HEK293T (cell line): ENCODE measurements at regions not wholly inside any gene's neighbourhood (a gene's known extent, or its start where the extent isn't known, plus 50 kb on each side); places are given as distances from the start of the nearest gene placed in this dataset.
A peak's percentile ranks its signal among the peaks of the same experiment; 100 is the strongest.

Experiments used
- CTCF ChIA-PET: fragments of 350-600 bp; formaldehyde crosslinking; extraction: SDS; loops from one replicate; lab custom pipeline; 2021; ENCODE audit warnings: antibody characterized with exemption, inconsistent platforms; lab: Yijun Ruan, JAX
- POLR2A ChIA-PET: fragments of 350-600 bp; formaldehyde crosslinking; extraction: SDS; loops from one replicate; lab custom pipeline; 2020; ENCODE audit warnings: antibody characterized with exemption, inconsistent platforms; lab: Yijun Ruan, JAX
- DNase-seq: peaks from one replicate; pipeline ENCODE4 v3.0.0; 2012; ENCODE audit warnings: mixed read lengths; ENCODE audit errors: extremely low spot score
- ARNT ChIP-seq: fragments of 450-650 bp; IDR thresholded peaks from 2 replicates; pipeline ENCODE4 v1.6.1; 2017; ENCODE audit warnings: mild to moderate bottlenecking
- BHLHE40 ChIP-seq: fragments of 450-650 bp; IDR thresholded peaks from 2 replicates; pipeline ENCODE4 v1.6.1; 2016; ENCODE audit warnings: mild to moderate bottlenecking, moderate library complexity, borderline replicate concordance
- CTBP1 ChIP-seq: fragments of 450-650 bp; IDR thresholded peaks from 2 replicates; pipeline ENCODE4 v1.6.1; 2016; ENCODE audit warnings: borderline replicate concordance
- ELF4 ChIP-seq: fragments of 450-650 bp; IDR thresholded peaks from 2 replicates; pipeline ENCODE4 v1.6.1; 2017; ENCODE audit warnings: antibody characterized with exemption
- FOXA1 ChIP-seq: fragments of 450-650 bp; IDR thresholded peaks from 2 replicates; pipeline ENCODE4 v1.6.1; 2016; ENCODE audit warnings: mild to moderate bottlenecking
- FOXK2 ChIP-seq: fragments of 450-650 bp; IDR thresholded peaks from 2 replicates; pipeline ENCODE4 v1.6.1; 2016; ENCODE audit warnings: mild to moderate bottlenecking
- FOXM1 ChIP-seq: fragments of 450-650 bp; IDR thresholded peaks from 2 replicates; pipeline ENCODE4 v1.6.1; 2017; ENCODE audit warnings: mild to moderate bottlenecking, borderline replicate concordance
- HDGF ChIP-seq: fragments of 450-650 bp; IDR thresholded peaks from 2 replicates; pipeline ENCODE4 v1.6.1; 2017; ENCODE audit warnings: antibody characterized with exemption, borderline replicate concordance
- L3MBTL2 ChIP-seq: fragments of 450-650 bp; conservative IDR thresholded peaks from 2 replicates; pipeline ENCODE4 v1.6.1; 2016; ENCODE audit warnings: mild to moderate bottlenecking
- LEF1 ChIP-seq: fragments of 450-650 bp; IDR thresholded peaks from 2 replicates; pipeline ENCODE4 v1.6.1; 2017; ENCODE audit warnings: mild to moderate bottlenecking, borderline replicate concordance
- NFRKB ChIP-seq: fragments of 450-650 bp; IDR thresholded peaks from 2 replicates; pipeline ENCODE4 v1.6.1; 2016; ENCODE audit warnings: mild to moderate bottlenecking, moderate library complexity
- PKNOX1 ChIP-seq: fragments of 450-650 bp; IDR thresholded peaks from 2 replicates; pipeline ENCODE4 v1.6.1; 2016
- SP1 ChIP-seq: fragments of 450-650 bp; IDR thresholded peaks from 2 replicates; pipeline ENCODE4 v1.6.1; 2017
- SUZ12 ChIP-seq: fragments of 450-650 bp; IDR thresholded peaks from 2 replicates; pipeline ENCODE4 v1.6.1; 2016; ENCODE audit warnings: mild to moderate bottlenecking
- TARDBP ChIP-seq: fragments of 450-650 bp; IDR thresholded peaks from 2 replicates; pipeline ENCODE4 v1.6.1; 2016
- ZNF384 ChIP-seq: fragments of 450-650 bp; IDR thresholded peaks from 2 replicates; pipeline ENCODE4 v1.6.1; 2016

DNA sequence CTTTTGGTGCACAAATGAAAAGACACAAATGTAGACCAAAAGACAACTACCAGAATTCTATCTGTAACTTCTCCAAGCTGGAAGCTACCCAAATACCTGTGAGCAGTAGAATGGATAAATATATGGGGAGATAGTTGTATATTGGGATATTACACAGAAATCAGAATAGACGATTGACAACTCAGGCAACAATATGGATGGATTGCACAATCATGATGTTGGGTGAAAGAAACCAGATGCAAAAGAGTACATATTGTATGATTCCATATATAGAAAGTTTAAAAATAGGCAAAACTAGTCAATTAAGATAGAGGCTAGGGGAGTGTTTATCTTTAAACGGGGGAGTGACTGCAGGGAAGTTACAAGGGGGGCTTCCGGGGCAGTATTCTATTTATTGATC is 77.5 kb upstream of the NKD1 start:
- no peak for TF ChIP-seq FOXM1
- no peak for TF ChIP-seq SP1
- no peak for TF ChIP-seq BHLHE40
- TF ChIP-seq CTBP1 = no peak
- TF ChIP-seq ARNT = no peak
- TF ChIP-seq HDGF = no peak
- no peak for TF ChIP-seq ZNF384
- no peak for TF ChIP-seq PKNOX1
- no peak for DNase-seq
- CTCF ChIA-PET = no interaction called here
- POLR2A ChIA-PET = no interaction called here

DNA sequence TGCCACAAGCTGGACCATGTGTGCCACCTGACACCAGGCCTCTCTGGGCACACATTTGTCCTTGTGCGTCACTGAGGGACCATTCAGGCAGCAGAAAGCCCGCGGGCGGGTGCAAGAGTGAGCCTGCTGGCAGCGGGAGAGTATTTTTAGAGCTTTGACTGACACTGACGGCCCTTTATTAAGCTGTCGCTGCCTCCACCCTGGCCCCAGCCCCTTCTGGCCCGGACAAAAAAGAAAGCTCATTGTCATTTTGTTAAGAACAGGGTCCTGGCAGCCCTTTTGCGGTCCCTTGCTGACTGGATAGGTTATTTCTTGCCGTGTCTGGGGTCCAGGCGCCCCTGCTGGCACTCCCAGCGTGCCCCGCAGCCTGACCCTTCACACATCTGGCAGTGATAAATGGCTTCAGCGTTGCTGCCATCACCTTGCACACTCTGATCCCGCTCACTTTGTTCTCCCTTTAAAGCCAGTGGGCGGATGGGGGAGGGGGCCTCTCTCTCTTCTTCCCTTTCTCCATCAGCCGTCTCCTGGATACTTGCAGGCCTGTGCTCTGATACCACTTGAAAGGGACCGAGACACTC is 78.4 kb upstream of the NKD1 start:
- DNase-seq = no peak
- ChIA-PET CTCF (interaction anchor here (0.5 kb wide), 1 partner anchor 198 kb away, joined by 3 read pairs; no protein-coding TSS in a partner anchor), POLR2A (no interaction called here)
- TF ChIP-seq FOXA1 (no peak), ZNF384 (no peak), NFRKB (no peak), ELF4 (no peak), SP1 (no peak), ARNT (no peak), L3MBTL2 (no peak), FOXM1 (no peak), CTBP1 (no peak), FOXK2 (no peak), HDGF (no peak), LEF1 (no peak), SUZ12 (no peak), PKNOX1 (no peak), BHLHE40 (no peak), TARDBP (no peak)

DNA sequence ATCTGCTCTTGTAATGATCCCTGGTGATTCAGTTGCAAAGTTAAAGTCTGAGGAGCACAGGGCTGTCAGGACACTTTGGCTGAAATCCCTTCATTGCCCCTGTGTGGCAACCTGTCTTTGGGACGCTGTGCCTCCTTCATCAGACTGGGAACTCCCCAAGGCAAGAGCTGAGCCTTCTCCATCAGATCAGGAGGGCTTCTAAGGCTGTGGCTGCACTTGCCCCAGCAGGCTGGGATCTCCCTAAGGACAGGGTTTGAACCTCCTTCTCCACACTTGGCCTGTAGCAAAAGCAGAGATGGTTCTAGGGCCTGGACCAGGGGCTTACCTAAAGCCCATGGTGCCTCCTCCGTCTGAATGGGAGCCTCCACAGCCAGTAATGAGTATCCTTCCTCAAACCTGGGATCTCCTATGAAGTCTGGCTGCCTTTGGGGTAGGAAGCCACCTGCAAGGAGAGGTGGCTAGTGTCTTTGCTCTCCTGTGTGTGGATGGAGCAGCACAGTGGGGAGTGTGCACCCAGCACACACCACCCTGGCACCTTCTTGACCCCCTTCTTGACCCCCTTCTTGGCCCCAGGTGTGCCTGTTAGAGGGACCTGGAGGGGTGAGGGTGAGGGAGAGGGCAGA is 79.0 kb upstream of the NKD1 start:
- ChIA-PET CTCF (no interaction called here), POLR2A (no interaction called here)
- TF ChIP-seq FOXM1 (no peak), PKNOX1 (no peak), FOXA1 (no peak), NFRKB (no peak), ZNF384 (no peak), LEF1 (no peak), ARNT (no peak), TARDBP (no peak), SP1 (no peak), HDGF (no peak), BHLHE40 (no peak), SUZ12 (no peak), CTBP1 (no peak), FOXK2 (no peak), ELF4 (no peak), L3MBTL2 (no peak)
- no peak for DNase-seq

- ChIA-PET POLR2A (no interaction called here), CTCF (no interaction called here)
- TF ChIP-seq TARDBP = no peak
- TF ChIP-seq FOXK2 = no peak
- no peak for TF ChIP-seq ELF4
- no peak for TF ChIP-seq FOXM1
- TF ChIP-seq ARNT = no peak
- TF ChIP-seq PKNOX1 = no peak
- no peak for TF ChIP-seq FOXA1
- TF ChIP-seq BHLHE40 = no peak
- no peak for TF ChIP-seq LEF1
- TF ChIP-seq L3MBTL2 = no peak
- no peak for TF ChIP-seq NFRKB
- TF ChIP-seq ZNF384 = no peak
- no peak for TF ChIP-seq SUZ12
- no peak for TF ChIP-seq CTBP1
- no peak for TF ChIP-seq SP1
- TF ChIP-seq HDGF = no peak
- DNase-seq = no peak
Observed at GRCh38 chr16:50468749-50469078, 79.5 kb upstream of the NKD1 start.

DNA sequence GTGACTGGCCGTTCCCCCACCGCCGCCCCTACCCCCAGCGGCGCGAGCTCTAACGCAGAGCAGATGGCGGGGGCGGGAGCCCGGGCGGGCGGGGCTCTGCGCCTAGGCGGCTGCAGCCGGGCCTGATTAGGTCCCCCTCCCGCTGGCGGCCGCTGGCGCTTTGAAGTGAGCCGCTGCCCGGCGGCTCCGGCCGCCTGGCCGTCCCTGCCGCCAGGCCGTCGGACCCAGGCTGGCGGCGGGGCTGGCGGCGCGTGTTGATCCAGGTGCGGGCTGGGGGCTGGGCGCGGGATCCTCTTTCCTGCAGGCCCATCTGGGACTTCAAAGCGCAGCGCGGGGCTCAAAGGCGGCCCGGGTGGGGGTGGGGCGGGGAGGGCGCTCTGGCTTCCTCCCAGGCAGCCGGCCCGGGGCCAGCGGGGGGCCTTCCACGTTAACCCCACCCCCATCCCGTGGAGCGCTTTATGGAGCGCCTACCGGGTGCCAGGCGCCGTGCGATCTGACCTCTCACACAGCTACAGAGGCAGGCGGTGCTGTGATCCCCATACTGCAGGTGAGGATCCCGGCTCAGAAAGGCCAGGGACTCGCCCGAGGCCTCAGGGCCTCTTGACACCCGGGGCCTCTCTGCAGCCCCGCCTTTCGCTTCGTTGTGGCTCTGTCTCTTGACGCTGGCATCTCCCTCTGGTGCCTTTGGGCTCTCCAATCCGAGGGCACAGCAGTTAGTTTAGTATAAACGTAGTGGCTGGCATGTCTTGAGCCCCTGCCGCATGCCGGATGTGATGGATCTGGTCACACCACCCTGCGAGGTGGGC is 80.0 kb upstream of the NKD1 start:
- ChIA-PET POLR2A (no interaction called here), CTCF (interaction anchor here (0.6 kb wide), 1 partner anchor 258 kb away, joined by 3 read pairs; no protein-coding TSS in a partner anchor)

More for the DNA sequence above, 80.0 kb upstream of the NKD1 start:
- TF ChIP-seq FOXA1 = no peak
- no peak for TF ChIP-seq FOXM1
- no peak for TF ChIP-seq LEF1
- TF ChIP-seq NFRKB = no peak
- no peak for TF ChIP-seq L3MBTL2
- TF ChIP-seq ARNT = no peak
- TF ChIP-seq TARDBP = no peak
- no peak for TF ChIP-seq SUZ12
- no peak for TF ChIP-seq CTBP1
- no peak for TF ChIP-seq PKNOX1
- TF ChIP-seq FOXK2 = no peak
- no peak for TF ChIP-seq ZNF384
- TF ChIP-seq HDGF = no peak
- TF ChIP-seq ELF4 = no peak
- no peak for TF ChIP-seq BHLHE40
- peak; percentile 54 for DNase-seq
